ENCODE measurements at regions not wholly inside any gene's neighbourhood (a gene's known extent, or its start where the extent isn't known, plus 50 kb on each side); places are given as distances from the start of the nearest gene placed in this dataset.

- ChIA-PET CTCF (no interaction called here), POLR2A (no interaction called here)
- Histone ChIP-seq H3K27ac (ENCODE audit: low read length) (no peak overlapping the region), H3K4me1 (ENCODE audit: control insufficient read depth, insufficient read depth, low read length) (no peaks in the 10 kb centered on the region), H3K36me3 (ENCODE audit: control insufficient read depth, insufficient read depth, low read length) (no peaks in the 10 kb centered on the region), H3K4me3 (ENCODE audit: low read depth in 2 of 2, low read length in 2 of 2) (no peak overlapping the region), H3K27me3 (ENCODE audit: control insufficient read depth, insufficient read depth, low read length) (no peaks in the 10 kb centered on the region), H3K9me3 (ENCODE audit: control insufficient read depth, insufficient read depth, low read depth, low read length) (no peaks in the 10 kb centered on the region)
- BruUV-seq (replicated peaks), result no TSS peak
- DNase-seq (ENCODE audit: low read depth, low spot score), result no peak
- intact Hi-C loops (cut with micrococcal nuclease; ENCODE audit: unreplicated experiment), result no loop called here
- in situ Hi-C loops (cut with HindIII; ENCODE audit: low pct_unique_long_range_greater_than_20kb, low sequenced_read_pairs), result no loop called here
- ATAC-seq, result no peak
- TF ChIP-seq TCF7L2 (IDR thresholded peaks at IDR 0.05; ENCODE audit: low read depth, low read length) (no peak), SIN3A (IDR thresholded peaks at IDR 0.05; ENCODE audit: borderline replicate concordance, insufficient read depth, low read depth, low read length) (no peak), CTCF (IDR thresholded peaks at IDR 0.05) (no peak), POLR2AphosphoS5 (IDR thresholded peaks at IDR 0.05; ENCODE audit: low read depth, low read length) (no peak)
- TF ChIP-seq, protein P1, sequence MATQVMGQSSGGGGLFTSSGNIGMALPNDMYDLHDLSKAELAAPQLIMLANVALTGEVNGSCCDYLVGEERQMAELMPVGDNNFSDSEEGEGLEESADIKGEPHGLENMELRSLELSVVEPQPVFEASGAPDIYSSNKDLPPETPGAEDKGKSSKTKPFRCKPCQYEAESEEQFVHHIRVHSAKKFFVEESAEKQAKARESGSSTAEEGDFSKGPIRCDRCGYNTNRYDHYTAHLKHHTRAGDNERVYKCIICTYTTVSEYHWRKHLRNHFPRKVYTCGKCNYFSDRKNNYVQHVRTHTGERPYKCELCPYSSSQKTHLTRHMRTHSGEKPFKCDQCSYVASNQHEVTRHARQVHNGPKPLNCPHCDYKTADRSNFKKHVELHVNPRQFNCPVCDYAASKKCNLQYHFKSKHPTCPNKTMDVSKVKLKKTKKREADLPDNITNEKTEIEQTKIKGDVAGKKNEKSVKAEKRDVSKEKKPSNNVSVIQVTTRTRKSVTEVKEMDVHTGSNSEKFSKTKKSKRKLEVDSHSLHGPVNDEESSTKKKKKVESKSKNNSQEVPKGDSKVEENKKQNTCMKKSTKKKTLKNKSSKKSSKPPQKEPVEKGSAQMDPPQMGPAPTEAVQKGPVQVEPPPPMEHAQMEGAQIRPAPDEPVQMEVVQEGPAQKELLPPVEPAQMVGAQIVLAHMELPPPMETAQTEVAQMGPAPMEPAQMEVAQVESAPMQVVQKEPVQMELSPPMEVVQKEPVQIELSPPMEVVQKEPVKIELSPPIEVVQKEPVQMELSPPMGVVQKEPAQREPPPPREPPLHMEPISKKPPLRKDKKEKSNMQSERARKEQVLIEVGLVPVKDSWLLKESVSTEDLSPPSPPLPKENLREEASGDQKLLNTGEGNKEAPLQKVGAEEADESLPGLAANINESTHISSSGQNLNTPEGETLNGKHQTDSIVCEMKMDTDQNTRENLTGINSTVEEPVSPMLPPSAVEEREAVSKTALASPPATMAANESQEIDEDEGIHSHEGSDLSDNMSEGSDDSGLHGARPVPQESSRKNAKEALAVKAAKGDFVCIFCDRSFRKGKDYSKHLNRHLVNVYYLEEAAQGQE (IDR thresholded peaks at IDR 0.05; ENCODE audit: insufficient read depth in 1 of 2, low read depth in 2 of 2, low read length in 1 of 2), result no peak
Observed at GRCh38 chr9:115210699-115211098, 92.7 kb upstream of the TNC start.

- TF ChIP-seq CTCF (IDR thresholded peaks at IDR 0.05) (no peak), POLR2AphosphoS5 (IDR thresholded peaks at IDR 0.05; ENCODE audit: low read depth, low read length) (no peak)
- TF ChIP-seq, protein P1 (IDR thresholded peaks at IDR 0.05; ENCODE audit: insufficient read depth in 1 of 2, low read depth in 2 of 2, low read length in 1 of 2), result no peak
- ChIA-PET CTCF (no interaction called here), POLR2A (no interaction called here)
- DNase-seq (ENCODE audit: low read depth, low spot score), result no peak
- H3K4me1 ChIP-seq (ENCODE audit: control insufficient read depth, insufficient read depth, low read length), result no peaks in the 10 kb centered on the region
- intact Hi-C loops (cut with micrococcal nuclease; ENCODE audit: unreplicated experiment), result no loop called here
- BruUV-seq (replicated peaks), result no TSS peak
- no peak overlapping the region for H3K4me3 ChIP-seq (ENCODE audit: low read depth in 2 of 2, low read length in 2 of 2)
- no peaks in the 10 kb centered on the region for H3K27me3 ChIP-seq (ENCODE audit: control insufficient read depth, insufficient read depth, low read length)
- no peak overlapping the region for H3K27ac ChIP-seq (ENCODE audit: low read length)
- in situ Hi-C loops (cut with HindIII; ENCODE audit: low pct_unique_long_range_greater_than_20kb, low sequenced_read_pairs), result no loop called here
- no peak for ATAC-seq
- no peaks in the 10 kb centered on the region for H3K36me3 ChIP-seq (ENCODE audit: control insufficient read depth, insufficient read depth, low read length)
- no peaks in the 10 kb centered on the region for H3K9me3 ChIP-seq (ENCODE audit: control insufficient read depth, insufficient read depth, low read depth, low read length)
Observed at GRCh38 chr9:115211413-115212124, 93.6 kb upstream of the TNC start.
